ENCODE measurements at regions not wholly inside any gene's neighbourhood (a gene's known extent, or its start where the extent isn't known, plus 50 kb on each side); places are given as distances from the start of the nearest gene placed in this dataset.

DNA sequence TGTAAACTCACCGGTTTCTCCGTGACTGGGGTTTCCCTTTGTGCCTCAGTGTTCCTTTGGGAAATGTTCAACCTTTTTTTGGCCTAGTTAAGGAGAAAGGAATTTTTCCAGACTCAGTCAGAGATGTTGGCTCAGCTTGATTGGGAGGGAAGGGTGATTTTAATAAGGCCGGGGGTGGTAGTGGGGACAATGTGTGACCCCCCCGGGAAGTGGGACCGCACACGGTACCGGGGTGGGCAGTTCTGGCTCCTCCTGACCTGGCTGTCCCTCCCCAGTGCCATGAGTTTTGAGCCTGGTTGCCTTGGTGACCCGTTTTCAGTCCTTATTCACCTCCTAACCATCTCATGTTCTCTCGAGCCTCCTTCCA, 132.7 kb downstream of the SNX5 start:
- TF ChIP-seq, protein P1, sequence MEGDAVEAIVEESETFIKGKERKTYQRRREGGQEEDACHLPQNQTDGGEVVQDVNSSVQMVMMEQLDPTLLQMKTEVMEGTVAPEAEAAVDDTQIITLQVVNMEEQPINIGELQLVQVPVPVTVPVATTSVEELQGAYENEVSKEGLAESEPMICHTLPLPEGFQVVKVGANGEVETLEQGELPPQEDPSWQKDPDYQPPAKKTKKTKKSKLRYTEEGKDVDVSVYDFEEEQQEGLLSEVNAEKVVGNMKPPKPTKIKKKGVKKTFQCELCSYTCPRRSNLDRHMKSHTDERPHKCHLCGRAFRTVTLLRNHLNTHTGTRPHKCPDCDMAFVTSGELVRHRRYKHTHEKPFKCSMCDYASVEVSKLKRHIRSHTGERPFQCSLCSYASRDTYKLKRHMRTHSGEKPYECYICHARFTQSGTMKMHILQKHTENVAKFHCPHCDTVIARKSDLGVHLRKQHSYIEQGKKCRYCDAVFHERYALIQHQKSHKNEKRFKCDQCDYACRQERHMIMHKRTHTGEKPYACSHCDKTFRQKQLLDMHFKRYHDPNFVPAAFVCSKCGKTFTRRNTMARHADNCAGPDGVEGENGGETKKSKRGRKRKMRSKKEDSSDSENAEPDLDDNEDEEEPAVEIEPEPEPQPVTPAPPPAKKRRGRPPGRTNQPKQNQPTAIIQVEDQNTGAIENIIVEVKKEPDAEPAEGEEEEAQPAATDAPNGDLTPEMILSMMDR (IDR thresholded peaks at IDR 0.05): no peak
- no peak for TF ChIP-seq POLR2A (IDR thresholded peaks at IDR 0.05)
